ENCODE measurements at regions not wholly inside any gene's neighbourhood (a gene's known extent, or its start where the extent isn't known, plus 50 kb on each side); places are given as distances from the start of the nearest gene placed in this dataset.
"Not testable (repeated sequence)": the region's sequence is repeated elsewhere in the genome, so short reads cannot be mapped to it uniquely, and the experiment has no call there.

DNA sequence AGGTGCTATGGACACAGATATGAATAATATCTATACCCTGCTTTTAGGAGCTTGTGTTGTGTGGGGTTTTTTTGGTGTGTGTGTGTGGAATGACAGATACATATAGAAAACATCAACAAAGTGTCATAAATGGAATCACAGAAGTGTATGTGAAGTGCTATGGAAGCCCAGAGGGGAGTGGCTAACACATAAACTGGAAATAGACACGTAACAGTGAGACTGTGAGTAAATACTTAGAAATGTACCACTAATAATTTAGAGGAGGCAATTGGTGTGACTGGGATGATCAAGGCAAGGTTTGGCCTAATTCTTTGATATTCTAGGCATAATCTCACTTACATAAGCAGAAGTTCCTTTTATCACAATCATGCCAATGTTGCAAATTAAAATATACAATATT lies 169.3 kb upstream of the TENM4 start:
- DNase-seq (ENCODE audit: extremely low spot score) = no peak
- ChIA-PET POLR2A (no interaction called here), CTCF (no interaction called here)
- TF ChIP-seq SUZ12 (IDR thresholded peaks at IDR 0.05) (no peak), L3MBTL2 (conservative IDR thresholded peaks at IDR 0.05) (no peak), NFRKB (IDR thresholded peaks at IDR 0.05) (no peak)

DNA sequence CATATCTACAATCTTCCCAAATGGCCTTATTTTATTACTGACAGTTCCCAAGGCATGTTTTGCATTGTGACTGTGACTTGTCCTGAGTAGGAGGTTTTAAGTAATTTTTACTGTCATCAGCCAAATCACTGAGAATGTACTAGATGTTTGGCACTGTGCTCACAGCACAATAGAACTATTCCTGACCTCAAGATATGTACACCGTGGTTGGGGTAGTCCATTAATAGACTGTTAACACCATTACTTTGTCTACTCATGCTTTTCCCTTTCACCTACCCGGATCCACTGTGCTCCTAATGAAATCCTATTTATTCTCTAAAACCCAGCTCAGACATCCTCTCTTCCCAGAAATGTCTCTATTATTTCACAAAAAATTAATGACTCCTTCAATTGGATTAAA lies 168.7 kb upstream of the TENM4 start:
- CTCF ChIA-PET = no interaction called here
- TF ChIP-seq FOXK2 (IDR thresholded peaks at IDR 0.05) (no peak), FOXA1 (IDR thresholded peaks at IDR 0.05) (no peak), SUZ12 (IDR thresholded peaks at IDR 0.05) (no peak), SP1 (IDR thresholded peaks at IDR 0.05) (no peak), HDGF (IDR thresholded peaks at IDR 0.05; ENCODE audit: borderline replicate concordance) (no peak), FOXM1 (IDR thresholded peaks at IDR 0.05; ENCODE audit: borderline replicate concordance) (no peak), CTBP1 (IDR thresholded peaks at IDR 0.05; ENCODE audit: borderline replicate concordance) (no peak), L3MBTL2 (conservative IDR thresholded peaks at IDR 0.05) (no peak), LEF1 (IDR thresholded peaks at IDR 0.05; ENCODE audit: borderline replicate concordance) (no peak), ZNF384 (IDR thresholded peaks at IDR 0.05) (no peak), TARDBP (IDR thresholded peaks at IDR 0.05) (no peak), NFRKB (IDR thresholded peaks at IDR 0.05) (no peak), BHLHE40 (IDR thresholded peaks at IDR 0.05; ENCODE audit: borderline replicate concordance) (no peak), ELF4 (IDR thresholded peaks at IDR 0.05) (no peak)
- TF ChIP-seq, protein P1, sequence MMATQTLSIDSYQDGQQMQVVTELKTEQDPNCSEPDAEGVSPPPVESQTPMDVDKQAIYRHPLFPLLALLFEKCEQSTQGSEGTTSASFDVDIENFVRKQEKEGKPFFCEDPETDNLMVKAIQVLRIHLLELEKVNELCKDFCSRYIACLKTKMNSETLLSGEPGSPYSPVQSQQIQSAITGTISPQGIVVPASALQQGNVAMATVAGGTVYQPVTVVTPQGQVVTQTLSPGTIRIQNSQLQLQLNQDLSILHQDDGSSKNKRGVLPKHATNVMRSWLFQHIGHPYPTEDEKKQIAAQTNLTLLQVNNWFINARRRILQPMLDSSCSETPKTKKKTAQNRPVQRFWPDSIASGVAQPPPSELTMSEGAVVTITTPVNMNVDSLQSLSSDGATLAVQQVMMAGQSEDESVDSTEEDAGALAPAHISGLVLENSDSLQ (IDR thresholded peaks at IDR 0.05) = no peak
- POLR2A ChIA-PET = no interaction called here
- no peak for DNase-seq (ENCODE audit: extremely low spot score)

DNA sequence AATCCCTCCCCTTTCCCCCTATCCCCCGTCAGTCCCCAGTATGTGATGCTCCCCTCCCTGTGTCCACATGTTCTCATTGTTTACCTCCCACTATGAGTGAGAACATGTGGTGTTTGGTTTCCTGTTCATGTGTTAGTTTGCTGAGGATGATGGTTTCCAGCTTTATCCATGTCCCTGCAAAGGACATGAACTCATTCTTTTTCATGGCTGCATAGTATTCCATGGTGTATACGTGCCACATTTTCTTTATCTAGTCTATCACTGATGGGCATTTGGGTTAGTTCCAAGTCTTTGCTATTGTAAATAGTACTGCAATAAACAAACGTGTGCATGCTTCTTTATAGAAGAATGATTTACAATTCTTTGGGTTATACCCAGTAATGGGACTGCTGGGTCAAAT lies 165.6 kb upstream of the TENM4 start:
- CTCF ChIA-PET; POLR2A ChIA-PET; DNase-seq (ENCODE audit: extremely low spot score): not testable (repeated sequence)

DNA sequence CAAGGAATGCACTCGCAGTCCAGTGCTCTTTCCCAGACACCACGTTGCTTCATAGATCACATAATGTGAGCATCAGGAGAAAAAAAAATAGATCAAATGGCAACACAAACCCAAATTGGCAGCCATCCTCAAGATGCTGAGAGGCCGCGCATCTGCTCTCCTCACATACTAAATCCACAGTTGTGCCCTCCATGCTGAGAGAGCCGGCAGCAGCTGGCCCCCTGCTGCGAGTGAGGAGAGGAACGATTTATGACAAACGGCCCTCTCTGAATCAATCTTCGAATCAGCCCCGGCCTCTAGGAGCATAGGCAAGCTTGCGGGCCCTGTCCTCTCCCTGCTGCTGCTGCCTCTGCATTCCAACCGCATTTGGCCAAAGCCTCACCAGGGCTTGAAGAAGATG lies 159.9 kb upstream of the TENM4 start:
- ChIA-PET POLR2A (no interaction called here), CTCF (no interaction called here)
- peak; percentile 28 for DNase-seq (ENCODE audit: extremely low spot score)
- TF ChIP-seq FOXM1 (IDR thresholded peaks at IDR 0.05; ENCODE audit: borderline replicate concordance) (no peak), L3MBTL2 (conservative IDR thresholded peaks at IDR 0.05) (no peak), ZNF384 (IDR thresholded peaks at IDR 0.05) (no peak), HDGF (IDR thresholded peaks at IDR 0.05; ENCODE audit: borderline replicate concordance) (no peak), FOXA1 (IDR thresholded peaks at IDR 0.05) (no peak), ELF4 (IDR thresholded peaks at IDR 0.05) (no peak), CTBP1 (IDR thresholded peaks at IDR 0.05; ENCODE audit: borderline replicate concordance) (no peak), SP1 (IDR thresholded peaks at IDR 0.05) (no peak), SUZ12 (IDR thresholded peaks at IDR 0.05) (no peak), LEF1 (IDR thresholded peaks at IDR 0.05; ENCODE audit: borderline replicate concordance) (no peak), BHLHE40 (IDR thresholded peaks at IDR 0.05; ENCODE audit: borderline replicate concordance) (no peak), TARDBP (IDR thresholded peaks at IDR 0.05) (no peak), FOXK2 (IDR thresholded peaks at IDR 0.05) (no peak), NFRKB (IDR thresholded peaks at IDR 0.05) (no peak), ARNT (IDR thresholded peaks at IDR 0.05) (no peak)
- TF ChIP-seq, protein P1 (IDR thresholded peaks at IDR 0.05) = no peak

DNA sequence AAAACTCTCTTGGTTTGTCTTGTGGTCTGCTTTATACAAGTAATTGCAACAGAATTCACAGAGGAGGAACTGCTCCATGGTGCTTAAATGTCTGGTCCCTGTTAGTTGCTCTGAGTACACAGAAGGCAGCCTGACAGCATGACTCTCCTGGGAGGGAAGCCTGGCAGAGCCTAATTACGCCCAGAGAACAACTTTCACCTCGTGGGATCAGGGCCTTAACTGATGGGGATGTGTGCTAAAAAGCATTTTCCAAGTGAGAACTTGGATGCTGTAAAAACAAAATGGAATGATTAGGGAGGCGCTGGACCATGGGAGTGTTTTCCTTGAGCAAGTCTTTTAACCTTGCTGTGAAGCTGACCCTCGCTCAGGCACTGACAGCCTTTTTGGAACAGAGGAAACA lies 154.0 kb upstream of the TENM4 start:
- ChIA-PET CTCF (no interaction called here), POLR2A (no interaction called here)
- TF ChIP-seq ELF4 (IDR thresholded peaks at IDR 0.05) (no peak), ZNF384 (IDR thresholded peaks at IDR 0.05) (no peak), NFRKB (IDR thresholded peaks at IDR 0.05) (no peak), LEF1 (IDR thresholded peaks at IDR 0.05; ENCODE audit: borderline replicate concordance) (no peak), SUZ12 (IDR thresholded peaks at IDR 0.05) (no peak), BHLHE40 (IDR thresholded peaks at IDR 0.05; ENCODE audit: borderline replicate concordance) (no peak), FOXK2 (IDR thresholded peaks at IDR 0.05) (no peak), TARDBP (IDR thresholded peaks at IDR 0.05) (no peak), SP1 (IDR thresholded peaks at IDR 0.05) (no peak), HDGF (IDR thresholded peaks at IDR 0.05; ENCODE audit: borderline replicate concordance) (no peak), FOXA1 (IDR thresholded peaks at IDR 0.05) (no peak), FOXM1 (IDR thresholded peaks at IDR 0.05; ENCODE audit: borderline replicate concordance) (no peak), L3MBTL2 (conservative IDR thresholded peaks at IDR 0.05) (no peak), ARNT (IDR thresholded peaks at IDR 0.05) (no peak), CTBP1 (IDR thresholded peaks at IDR 0.05; ENCODE audit: borderline replicate concordance) (no peak)
- TF ChIP-seq, protein P1 (IDR thresholded peaks at IDR 0.05) = no peak
- DNase-seq (ENCODE audit: extremely low spot score) = no peak

DNA sequence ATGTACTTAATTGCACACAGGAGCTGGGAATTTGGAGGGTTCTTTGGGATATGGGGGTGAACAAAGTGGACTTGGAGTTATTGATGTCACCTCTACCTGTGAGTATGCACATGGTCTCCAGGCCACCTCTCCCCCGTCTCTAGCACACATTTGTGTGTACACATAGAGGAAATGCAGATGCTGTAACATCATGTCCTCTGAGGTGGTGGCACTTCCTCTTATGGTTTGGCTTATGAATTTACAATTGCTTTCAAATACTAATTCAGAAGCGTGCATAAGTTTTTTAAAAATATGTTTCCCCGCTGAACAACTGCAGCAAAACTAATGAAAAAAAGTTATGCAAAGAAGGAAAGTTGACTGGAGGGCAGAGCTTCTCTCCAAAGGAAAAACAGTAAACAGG lies 152.0 kb upstream of the TENM4 start:
- ChIA-PET POLR2A (no interaction called here), CTCF (no interaction called here)
- TF ChIP-seq TARDBP (IDR thresholded peaks at IDR 0.05) (no peak), LEF1 (IDR thresholded peaks at IDR 0.05; ENCODE audit: borderline replicate concordance) (no peak), SUZ12 (IDR thresholded peaks at IDR 0.05) (no peak), BHLHE40 (IDR thresholded peaks at IDR 0.05; ENCODE audit: borderline replicate concordance) (no peak), ZNF384 (IDR thresholded peaks at IDR 0.05) (no peak), SP1 (IDR thresholded peaks at IDR 0.05) (no peak), NFRKB (IDR thresholded peaks at IDR 0.05) (no peak)
- TF ChIP-seq, protein P1 (IDR thresholded peaks at IDR 0.05) = no peak
- DNase-seq (ENCODE audit: extremely low spot score) = no peak
